SH-SY5Y (cell line): ENCODE measurements at regions not wholly inside any gene's neighbourhood (a gene's known extent, or its start where the extent isn't known, plus 50 kb on each side); places are given as distances from the start of the nearest gene placed in this dataset.

ENCODE experiments used
- GATA2 ChIP-seq: IDR thresholded peaks from 2 replicates; pipeline ENCODE4 v1.6.1; 2011; ENCODE audit warnings: mild to moderate bottlenecking, low read depth, low read length
- GATA3 ChIP-seq: IDR thresholded peaks from 2 replicates; pipeline ENCODE4 v1.6.1; 2011; ENCODE audit warnings: low read depth, mild to moderate bottlenecking, low read length, moderate library complexity

- TF ChIP-seq GATA3 (no peak), GATA2 (no peak)
Observed at GRCh38 chr9:106733828-106734380, 129.1 kb upstream of the ZNF462 start.

- no peak for TF ChIP-seq GATA2
- TF ChIP-seq GATA3, result no peak
Observed at GRCh38 chr9:106737516-106737915, 125.5 kb upstream of the ZNF462 start.

GRCh38 chr9:106738109-106738508 is 124.9 kb upstream of the ZNF462 start:
- TF ChIP-seq GATA3, result no peak
- no peak for TF ChIP-seq GATA2

- TF ChIP-seq GATA3 (no peak), GATA2 (no peak)
Observed at GRCh38 chr9:106745457-106745856, 117.5 kb upstream of the ZNF462 start.

- no peak for TF ChIP-seq GATA2
- TF ChIP-seq GATA3, result no peak
Observed at GRCh38 chr9:106745876-106746275, 117.1 kb upstream of the ZNF462 start.

GRCh38 chr9:106751681-106752080 is 111.3 kb upstream of the ZNF462 start:
- no peak for TF ChIP-seq GATA3
- TF ChIP-seq GATA2, result no peak

GRCh38 chr9:106752581-106752980 is 110.4 kb upstream of the ZNF462 start:
- TF ChIP-seq GATA2 (no peak), GATA3 (no peak)

- TF ChIP-seq GATA3 (no peak), GATA2 (no peak)
Observed at GRCh38 chr9:106753155-106753671, 109.8 kb upstream of the ZNF462 start.

GRCh38 chr9:106755736-106756135 is 107.2 kb upstream of the ZNF462 start:
- TF ChIP-seq GATA2 (no peak), GATA3 (no peak)

GRCh38 chr9:106757514-106757913 is 105.5 kb upstream of the ZNF462 start:
- no peak for TF ChIP-seq GATA3
- no peak for TF ChIP-seq GATA2

- TF ChIP-seq GATA3 (no peak), GATA2 (no peak)
Observed at GRCh38 chr9:106758911-106759310, 104.1 kb upstream of the ZNF462 start.

- TF ChIP-seq GATA3 (no peak), GATA2 (no peak)
Observed at GRCh38 chr9:106761493-106761892, 101.5 kb upstream of the ZNF462 start.

GRCh38 chr9:106766616-106767015 is 96.3 kb upstream of the ZNF462 start:
- TF ChIP-seq GATA3 (no peak), GATA2 (no peak)

GRCh38 chr9:106769331-106769730 is 93.6 kb upstream of the ZNF462 start:
- TF ChIP-seq GATA2, result no peak
- no peak for TF ChIP-seq GATA3

- TF ChIP-seq GATA3 (no peak), GATA2 (no peak)
Observed at GRCh38 chr9:106771608-106772007, 91.4 kb upstream of the ZNF462 start.
